C4-2B (cell line): ENCODE measurements at regions not wholly inside any gene's neighbourhood (a gene's known extent, or its start where the extent isn't known, plus 50 kb on each side); places are given as distances from the start of the nearest gene placed in this dataset.

Experiments
- CTCF ChIP-seq: fragments of 450-650 bp; conservative IDR thresholded peaks from 2 replicates; pipeline ENCODE4 v1.5.1; 2017; ENCODE audit warnings: mild to moderate bottlenecking
- ZFX ChIP-seq: fragments of 450-650 bp; IDR thresholded peaks from 2 replicates; pipeline ENCODE4 v1.6.1; 2017

DNA sequence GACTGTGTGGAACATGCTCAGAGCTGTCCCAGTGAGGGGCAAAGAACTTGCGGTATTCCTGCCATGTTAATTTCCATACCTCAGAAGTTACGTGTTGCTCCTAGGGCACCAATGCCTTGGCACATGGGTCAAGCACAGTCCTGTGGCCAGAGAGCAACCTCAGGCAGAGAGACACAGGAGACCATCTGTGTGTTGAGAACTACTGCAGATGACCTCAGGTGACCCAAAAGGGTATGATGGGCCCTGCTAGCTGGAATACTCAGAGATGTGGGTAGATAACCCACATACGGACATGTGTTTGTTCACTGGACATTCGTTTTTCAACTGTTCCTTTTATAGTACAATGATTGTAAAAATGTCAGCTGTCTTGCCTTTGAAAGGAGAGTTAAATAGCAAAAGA, 71.5 kb upstream of the BMP2 start:
- TF ChIP-seq ZFX (no peak), CTCF (no peak)
